Mesothelial cell of epicardium (in vitro differentiated cells): ENCODE measurements at regions not wholly inside any gene's neighbourhood (a gene's known extent, or its start where the extent isn't known, plus 50 kb on each side); places are given as distances from the start of the nearest gene placed in this dataset.
"Not testable (repeated sequence)": the region's sequence is repeated elsewhere in the genome, so short reads cannot be mapped to it uniquely, and the experiment has no call there.

Experiments used
- DNase-seq, 2 experiments: peaks; one replicate each; pipeline ENCODE4 v3.0.0; 2021; ENCODE audit warnings: low spot score in 2 of 2; ENCODE audit not compliant: unreplicated experiment in 2 of 2
- H3K27ac Mint-ChIP-seq: 2 replicates; pipeline ENCODE4 v1.8.0; 2021; ENCODE audit warnings: mixed read lengths
- H3K27me3 Mint-ChIP-seq: 2 replicates; pipeline ENCODE4 v1.8.0; 2021; ENCODE audit warnings: low read depth, mixed read lengths
- H3K36me3 Mint-ChIP-seq: 2 replicates; pipeline ENCODE4 v1.8.0; 2021; ENCODE audit warnings: mixed read lengths
- H3K4me1 Mint-ChIP-seq: 2 replicates; pipeline ENCODE4 v1.8.0; 2021; ENCODE audit warnings: mixed read lengths
- H3K4me3 Mint-ChIP-seq: 2 replicates; pipeline ENCODE4 v1.8.0; 2021; ENCODE audit warnings: mild to moderate bottlenecking, moderate library complexity, mixed read lengths
- H3K9me3 Mint-ChIP-seq: 2 replicates; pipeline ENCODE4 v1.8.0; 2021; ENCODE audit warnings: mixed read lengths
- CTCF ChIP-seq: fragments of 200-600 bp; sonication (generic); IDR thresholded peaks from one replicate; pipeline ENCODE4 v1.5.0; 2021; ENCODE audit warnings: antibody characterized with exemption; ENCODE audit not compliant: unreplicated experiment

- Mint-ChIP-seq H3K4me3 (no peak overlapping the region), H3K27ac (no peak overlapping the region), H3K9me3 (no peaks in the 10 kb centered on the region), H3K36me3 (no peaks in the 10 kb centered on the region), H3K4me1 (no peaks in the 10 kb centered on the region), H3K27me3 (peaks cover 10% of the 10 kb centered on the region)
- TF ChIP-seq CTCF, result no peak
- DNase-seq, result no peak
Measured at GRCh38 chr16:9160551-9160911, 69.1 kb downstream of the HAPSTR1 start.

GRCh38 chr16:9165681-9166080 lies 74.2 kb downstream of the HAPSTR1 start:
- TF ChIP-seq CTCF, result no peak
- peaks cover 2% of the 10 kb centered on the region for H3K27me3 Mint-ChIP-seq
- H3K4me1 Mint-ChIP-seq, result no peaks in the 10 kb centered on the region
- H3K4me3 Mint-ChIP-seq, result no peak overlapping the region
- H3K9me3 Mint-ChIP-seq, result no peaks in the 10 kb centered on the region
- no peak for DNase-seq
- no peaks in the 10 kb centered on the region for H3K36me3 Mint-ChIP-seq
- H3K27ac Mint-ChIP-seq, result no peak overlapping the region

DNA sequence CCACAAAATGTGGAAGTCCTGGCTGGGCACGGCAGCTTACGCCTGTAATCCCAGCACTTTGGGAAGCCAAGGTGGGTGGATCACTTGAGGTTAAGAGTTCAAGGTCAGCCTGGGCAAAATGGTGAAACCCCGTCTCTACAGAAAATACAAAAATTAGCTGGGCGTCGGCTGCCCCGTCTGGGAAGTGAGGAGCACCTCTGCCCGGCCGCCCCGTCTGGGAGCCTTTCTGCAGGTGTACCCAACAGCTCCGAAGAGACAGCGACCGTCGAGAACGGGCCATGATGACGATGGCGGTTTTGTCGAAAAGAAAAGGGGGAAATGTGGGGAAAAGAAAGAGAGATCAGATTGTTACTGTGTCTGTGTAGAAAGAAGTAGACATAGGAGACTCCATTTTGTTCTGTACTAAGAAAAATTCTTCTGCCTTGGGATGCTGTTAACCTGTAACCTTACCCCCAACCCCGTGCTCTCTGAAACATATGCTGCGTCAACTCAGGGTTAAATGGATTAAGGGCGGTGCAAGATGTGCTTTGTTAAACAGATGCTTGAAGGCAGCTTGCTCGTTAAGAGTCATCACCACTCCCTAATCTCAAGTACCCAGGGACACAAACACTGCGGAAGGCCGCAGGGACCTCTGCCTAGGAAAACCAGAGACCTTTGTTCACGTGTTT lies 75.0 kb downstream of the HAPSTR1 start:
- not testable (repeated sequence) for DNase-seq, H3K36me3 Mint-ChIP-seq, H3K4me1 Mint-ChIP-seq, H3K4me3 Mint-ChIP-seq, H3K9me3 Mint-ChIP-seq, H3K27ac Mint-ChIP-seq, H3K27me3 Mint-ChIP-seq

- H3K27ac Mint-ChIP-seq, result no peak overlapping the region
- H3K9me3 Mint-ChIP-seq, result no peaks in the 10 kb centered on the region
- no peak for DNase-seq
- H3K36me3 Mint-ChIP-seq, result no peaks in the 10 kb centered on the region
- no peak for TF ChIP-seq CTCF
- no peak overlapping the region for H3K4me3 Mint-ChIP-seq
- H3K4me1 Mint-ChIP-seq, result no peaks in the 10 kb centered on the region
- H3K27me3 Mint-ChIP-seq, result peaks cover 4% of the 10 kb centered on the region
Measured at GRCh38 chr16:9169094-9169493, 77.7 kb downstream of the HAPSTR1 start.

DNA sequence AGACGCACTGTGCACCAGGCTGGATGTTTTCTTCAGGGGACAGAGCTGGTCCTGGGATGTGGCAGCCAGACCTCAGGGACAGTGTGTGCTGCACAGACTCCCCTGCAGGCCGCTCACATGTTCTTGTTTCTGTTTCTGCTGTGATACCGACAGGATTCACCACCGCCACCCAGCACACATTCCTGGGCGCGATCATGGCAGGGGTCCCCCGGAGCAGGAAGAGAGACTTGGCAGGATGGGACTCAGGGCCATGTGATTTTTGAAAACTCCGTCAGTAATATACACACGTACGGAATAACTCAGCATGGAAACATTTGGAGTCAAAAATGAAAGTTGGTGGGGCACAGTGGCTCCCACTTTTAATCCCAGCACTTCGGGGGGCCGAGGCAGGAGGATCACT lies 79.0 kb downstream of the HAPSTR1 start:
- no peak overlapping the region for H3K27ac Mint-ChIP-seq
- H3K4me1 Mint-ChIP-seq, result no peaks in the 10 kb centered on the region
- H3K4me3 Mint-ChIP-seq, result no peak overlapping the region
- peaks cover 3% of the 10 kb centered on the region for H3K27me3 Mint-ChIP-seq
- no peak for DNase-seq
- H3K36me3 Mint-ChIP-seq, result no peaks in the 10 kb centered on the region
- H3K9me3 Mint-ChIP-seq, result no peaks in the 10 kb centered on the region
- no peak for TF ChIP-seq CTCF

- H3K9me3 Mint-ChIP-seq, result peaks cover 8% of the 10 kb centered on the region
- peaks cover 39% of the 10 kb centered on the region for H3K27me3 Mint-ChIP-seq
- no peak overlapping the region for H3K27ac Mint-ChIP-seq
- no peak for TF ChIP-seq CTCF
- H3K4me3 Mint-ChIP-seq, result no peak overlapping the region
- DNase-seq, result no peak
- H3K36me3 Mint-ChIP-seq, result no peaks in the 10 kb centered on the region
- no peaks in the 10 kb centered on the region for H3K4me1 Mint-ChIP-seq
Measured at GRCh38 chr16:9176547-9177418, 85.3 kb downstream of the HAPSTR1 start.
